ENCODE measurements at regions not wholly inside any gene's neighbourhood (a gene's known extent, or its start where the extent isn't known, plus 50 kb on each side); places are given as distances from the start of the nearest gene placed in this dataset.

- TF ChIP-seq EP300 (IDR thresholded peaks at IDR 0.05): no peak
- TF ChIP-seq CTCF (IDR thresholded peaks at IDR 0.05): no peak
- TF ChIP-seq POLR2A (IDR thresholded peaks at IDR 0.05; ENCODE audit: low read length): no peak
- no peak for TF ChIP-seq MAX (IDR thresholded peaks at IDR 0.05)
- TF ChIP-seq ZFP36 (IDR thresholded peaks at IDR 0.05; ENCODE audit: borderline replicate concordance, partially characterized antibody): no peak
- TF ChIP-seq SREBF2 (IDR thresholded peaks at IDR 0.05): no peak
- TF ChIP-seq REST (IDR thresholded peaks at IDR 0.05): no peak
- no peak for TF ChIP-seq MAFK (IDR thresholded peaks at IDR 0.05; ENCODE audit: partially characterized antibody)
- no peak for TF ChIP-seq CHD2 (IDR thresholded peaks at IDR 0.05; ENCODE audit: low read length, partially characterized antibody)
- TF ChIP-seq USF2 (IDR thresholded peaks at IDR 0.05): no peak
- no peak for TF ChIP-seq JUN (IDR thresholded peaks at IDR 0.05)
Observed at GRCh38 chr10:31754803-31755624, 173.6 kb downstream of the ARHGAP12 start.
